ENCODE measurements at regions not wholly inside any gene's neighbourhood (a gene's known extent, or its start where the extent isn't known, plus 50 kb on each side); places are given as distances from the start of the nearest gene placed in this dataset.

GRCh38 chr2:154963511-154963910 is 265.0 kb downstream of the KCNJ3 start:
- POLR2A ChIA-PET = no interaction called here
- TF ChIP-seq CTCF (IDR thresholded peaks at IDR 0.05) (no peak), EZH2 (IDR thresholded peaks at IDR 0.05; ENCODE audit: borderline replicate concordance, insufficient read depth, low read depth, low read length, poor library complexity, severe bottlenecking) (no peak)
- H3K27ac Mint-ChIP-seq = no peak overlapping the region
- H3K36me3 ChIP-seq (replicated peaks in 1 of 2; ENCODE audit: control extremely low read depth in 1 of 2, control insufficient read depth in 1 of 2, extremely low read depth in 1 of 2, insufficient read depth in 2 of 2, low read length in 1 of 2) = no peaks in the 10 kb centered on the region
- no peak overlapping the region for H3K9ac ChIP-seq (ENCODE audit: low read length)
- no peaks in the 10 kb centered on the region for H4K20me1 ChIP-seq (ENCODE audit: control insufficient read depth, insufficient read depth, low read length, poor library complexity, severe bottlenecking)
- H3K27me3 ChIP-seq (replicated peaks in 1 of 4; ENCODE audit: control extremely low read depth in 1 of 4, control insufficient read depth in 3 of 4, insufficient read depth in 4 of 4, low read length in 3 of 4) = no peaks in the 10 kb centered on the region
- CTCF ChIA-PET = no interaction called here
- intact Hi-C loops (cut with micrococcal nuclease) = no loop called here
- no peaks in the 10 kb centered on the region for H3K27me3 Mint-ChIP-seq
- DNase-seq = no peak
- WGBS (ENCODE audit: insufficient coverage) = 0% methylated on average over 1 of the region's 1 CpG
- no peaks in the 10 kb centered on the region for H3K4me1 ChIP-seq (ENCODE audit: control insufficient read depth in 2 of 2, insufficient read depth in 2 of 2, low read length in 2 of 2)
- no peak for ATAC-seq (ENCODE audit: low read depth)
- no peaks in the 10 kb centered on the region for H3K79me2 ChIP-seq (ENCODE audit: control insufficient read depth, insufficient read depth, low read length)
- no peaks in the 10 kb centered on the region for H3K4me1 Mint-ChIP-seq
- H3K4me2 ChIP-seq (replicated peaks; ENCODE audit: low read depth, low read length, poor library complexity, severe bottlenecking) = no peak overlapping the region
- no peaks in the 10 kb centered on the region for H3K9me3 ChIP-seq (ENCODE audit: control extremely low read depth in 1 of 3, control insufficient read depth in 2 of 3, insufficient read depth in 1 of 3, low read length in 2 of 3)
- no peak overlapping the region for H2AFZ ChIP-seq (ENCODE audit: insufficient read depth, low read depth, low read length, poor library complexity, severe bottlenecking)
- peaks cover 2% of the 10 kb centered on the region for H3K9me3 Mint-ChIP-seq (ENCODE audit: insufficient read depth)
- H3K4me3 ChIP-seq (ENCODE audit: control extremely low read depth in 1 of 5, extremely low read depth in 1 of 5, insufficient read depth in 1 of 5, low read depth in 2 of 5, low read length in 4 of 5) = no peak overlapping the region
- H3K4me3 Mint-ChIP-seq = no peak overlapping the region
- no peak overlapping the region for H3K27ac ChIP-seq (ENCODE audit: low read length in 2 of 2)

- Histone ChIP-seq H3K9me3 (ENCODE audit: control extremely low read depth in 1 of 3, control insufficient read depth in 2 of 3, insufficient read depth in 1 of 3, low read length in 2 of 3) (no peaks in the 10 kb centered on the region), H3K9ac (ENCODE audit: low read length) (no peak overlapping the region), H2AFZ (ENCODE audit: insufficient read depth, low read depth, low read length, poor library complexity, severe bottlenecking) (no peak overlapping the region), H3K27me3 (replicated peaks in 1 of 4; ENCODE audit: control extremely low read depth in 1 of 4, control insufficient read depth in 3 of 4, insufficient read depth in 4 of 4, low read length in 3 of 4) (no peaks in the 10 kb centered on the region), H3K36me3 (replicated peaks in 1 of 2; ENCODE audit: control extremely low read depth in 1 of 2, control insufficient read depth in 1 of 2, extremely low read depth in 1 of 2, insufficient read depth in 2 of 2, low read length in 1 of 2) (no peaks in the 10 kb centered on the region), H3K4me3 (ENCODE audit: control extremely low read depth in 1 of 5, extremely low read depth in 1 of 5, insufficient read depth in 1 of 5, low read depth in 2 of 5, low read length in 4 of 5) (no peak overlapping the region), H3K4me2 (replicated peaks; ENCODE audit: low read depth, low read length, poor library complexity, severe bottlenecking) (no peak overlapping the region), H4K20me1 (ENCODE audit: control insufficient read depth, insufficient read depth, low read length, poor library complexity, severe bottlenecking) (no peaks in the 10 kb centered on the region), H3K4me1 (ENCODE audit: control insufficient read depth in 2 of 2, insufficient read depth in 2 of 2, low read length in 2 of 2) (no peaks in the 10 kb centered on the region), H3K27ac (ENCODE audit: low read length in 2 of 2) (no peak overlapping the region), H3K79me2 (ENCODE audit: control insufficient read depth, insufficient read depth, low read length) (no peaks in the 10 kb centered on the region)
- ChIA-PET CTCF (no interaction called here), POLR2A (no interaction called here)
- DNase-seq (no peak), ATAC-seq (ENCODE audit: low read depth) (no peak)
- Mint-ChIP-seq H3K4me3 (no peak overlapping the region), H3K9me3 (ENCODE audit: insufficient read depth) (peaks cover 2% of the 10 kb centered on the region), H3K27ac (no peak overlapping the region), H3K4me1 (no peaks in the 10 kb centered on the region), H3K27me3 (no peaks in the 10 kb centered on the region)
- WGBS (ENCODE audit: insufficient coverage) = no CpG with 5 or more reads among the region's 2 CpGs
- intact Hi-C loops (cut with micrococcal nuclease) = no loop called here
- no peak for TF ChIP-seq EZH2 (IDR thresholded peaks at IDR 0.05; ENCODE audit: borderline replicate concordance, insufficient read depth, low read depth, low read length, poor library complexity, severe bottlenecking)
- no peak for TF ChIP-seq CTCF (IDR thresholded peaks at IDR 0.05)
Measured at GRCh38 chr2:154961676-154962075, 263.2 kb downstream of the KCNJ3 start.

Data from B cell (primary cell).